Chondrocyte (in vitro differentiated cells): ENCODE measurements at regions not wholly inside any gene's neighbourhood (a gene's known extent, or its start where the extent isn't known, plus 50 kb on each side); places are given as distances from the start of the nearest gene placed in this dataset.
A peak's percentile ranks its signal among the peaks of the same experiment; 100 is the strongest.

Source experiments
- DNase-seq: peaks from one replicate; pipeline ENCODE4 v3.0.0; 2021; ENCODE audit warnings: mixed read lengths, low spot score
- H3K27ac Mint-ChIP-seq: one replicate; pipeline ENCODE4 v1.8.0; 2021; ENCODE audit warnings: mild to moderate bottlenecking, moderate library complexity, mixed read lengths; ENCODE audit not compliant: unreplicated experiment
- H3K27me3 Mint-ChIP-seq: 2 replicates; pipeline ENCODE4 v1.8.0; 2021; ENCODE audit warnings: low read depth, mixed read lengths
- H3K36me3 Mint-ChIP-seq: 2 replicates; pipeline ENCODE4 v1.8.0; 2021; ENCODE audit warnings: low read depth, mixed read lengths
- H3K4me1 Mint-ChIP-seq: 2 replicates; pipeline ENCODE4 v1.8.0; 2021; ENCODE audit warnings: low read depth, mild to moderate bottlenecking, mixed read lengths
- H3K4me3 Mint-ChIP-seq: one replicate; pipeline ENCODE4 v1.8.0; 2021; ENCODE audit warnings: mild to moderate bottlenecking, moderate library complexity, mixed read lengths; ENCODE audit not compliant: unreplicated experiment
- H3K9me3 Mint-ChIP-seq: 2 replicates; pipeline ENCODE4 v1.8.0; 2021; ENCODE audit warnings: low read depth, mixed read lengths
- TF ChIP-seq, protein P1 (sequence below): fragments of 200-600 bp; sonication (generic); IDR thresholded peaks from 2 replicates; pipeline ENCODE4 v1.5.0; 2021; ENCODE audit warnings: antibody characterized with exemption, mild to moderate bottlenecking, moderate library complexity

- TF ChIP-seq, protein P1, sequence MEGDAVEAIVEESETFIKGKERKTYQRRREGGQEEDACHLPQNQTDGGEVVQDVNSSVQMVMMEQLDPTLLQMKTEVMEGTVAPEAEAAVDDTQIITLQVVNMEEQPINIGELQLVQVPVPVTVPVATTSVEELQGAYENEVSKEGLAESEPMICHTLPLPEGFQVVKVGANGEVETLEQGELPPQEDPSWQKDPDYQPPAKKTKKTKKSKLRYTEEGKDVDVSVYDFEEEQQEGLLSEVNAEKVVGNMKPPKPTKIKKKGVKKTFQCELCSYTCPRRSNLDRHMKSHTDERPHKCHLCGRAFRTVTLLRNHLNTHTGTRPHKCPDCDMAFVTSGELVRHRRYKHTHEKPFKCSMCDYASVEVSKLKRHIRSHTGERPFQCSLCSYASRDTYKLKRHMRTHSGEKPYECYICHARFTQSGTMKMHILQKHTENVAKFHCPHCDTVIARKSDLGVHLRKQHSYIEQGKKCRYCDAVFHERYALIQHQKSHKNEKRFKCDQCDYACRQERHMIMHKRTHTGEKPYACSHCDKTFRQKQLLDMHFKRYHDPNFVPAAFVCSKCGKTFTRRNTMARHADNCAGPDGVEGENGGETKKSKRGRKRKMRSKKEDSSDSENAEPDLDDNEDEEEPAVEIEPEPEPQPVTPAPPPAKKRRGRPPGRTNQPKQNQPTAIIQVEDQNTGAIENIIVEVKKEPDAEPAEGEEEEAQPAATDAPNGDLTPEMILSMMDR = no peak
- H3K27ac Mint-ChIP-seq = no peak overlapping the region
- no peaks in the 10 kb centered on the region for H3K27me3 Mint-ChIP-seq
- no peak overlapping the region for H3K4me3 Mint-ChIP-seq
- H3K36me3 Mint-ChIP-seq = no peaks in the 10 kb centered on the region
- no peak for DNase-seq
- H3K9me3 Mint-ChIP-seq = peaks cover 5% of the 10 kb centered on the region
- peaks cover 7% of the 10 kb centered on the region for H3K4me1 Mint-ChIP-seq
Observed at GRCh38 chr13:47829690-47830089, 171.4 kb downstream of the SUCLA2 start.

DNA sequence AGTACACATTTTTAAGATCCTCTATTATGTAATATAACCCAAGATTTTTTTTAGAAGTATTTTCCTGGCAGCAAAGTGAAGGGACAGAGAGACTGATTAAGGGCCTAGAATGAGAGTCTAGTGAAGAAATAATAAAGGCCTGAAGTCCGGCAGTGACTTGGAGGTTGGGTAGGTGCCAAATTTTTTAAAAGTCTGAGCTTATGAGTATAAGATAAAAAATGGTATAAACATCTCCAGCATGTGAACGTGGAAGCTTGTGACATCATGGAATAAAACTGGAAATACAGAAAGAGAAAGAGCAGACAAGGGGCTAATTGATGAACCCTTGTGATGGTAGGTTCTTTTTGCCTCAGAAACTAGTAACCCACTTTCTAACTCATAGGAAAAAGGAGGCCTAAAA, 174.6 kb downstream of the SUCLA2 start:
- Mint-ChIP-seq H3K27ac (peak overlapping the region; percentile 52), H3K27me3 (no peaks in the 10 kb centered on the region), H3K9me3 (peaks cover 8% of the 10 kb centered on the region), H3K36me3 (no peaks in the 10 kb centered on the region), H3K4me1 (peaks cover 7% of the 10 kb centered on the region), H3K4me3 (no peak overlapping the region)
- TF ChIP-seq, protein P1 = no peak
- no peak for DNase-seq

DNA sequence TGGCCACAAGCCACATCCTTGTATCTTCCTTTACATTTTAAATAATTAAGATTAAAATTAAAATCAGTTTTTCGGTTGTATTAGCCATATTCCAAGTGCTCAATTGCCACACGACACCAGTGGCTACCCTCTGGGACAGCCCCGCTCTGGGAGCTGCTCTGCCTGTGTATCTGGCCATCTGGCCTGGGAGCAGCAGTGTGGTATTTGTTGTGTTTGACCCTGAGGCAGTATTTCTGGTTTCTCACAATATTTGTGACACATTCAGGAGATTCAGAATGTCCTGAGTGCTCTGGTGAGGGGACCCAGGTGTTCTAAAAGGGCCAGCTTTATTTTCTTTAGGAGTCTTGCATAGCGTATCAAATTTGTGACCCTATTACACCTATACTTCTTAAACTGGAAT, 179.0 kb downstream of the SUCLA2 start:
- no peak overlapping the region for H3K4me3 Mint-ChIP-seq
- H3K27me3 Mint-ChIP-seq = peaks cover 2% of the 10 kb centered on the region
- no peaks in the 10 kb centered on the region for H3K36me3 Mint-ChIP-seq
- peaks cover 7% of the 10 kb centered on the region for H3K4me1 Mint-ChIP-seq
- H3K9me3 Mint-ChIP-seq = peaks cover 8% of the 10 kb centered on the region
- DNase-seq = no peak
- H3K27ac Mint-ChIP-seq = no peak overlapping the region
- TF ChIP-seq, protein P1 = no peak

GRCh38 chr13:47816831-47817230, 184.2 kb downstream of the SUCLA2 start:
- Mint-ChIP-seq H3K4me3 (no peak overlapping the region), H3K36me3 (no peaks in the 10 kb centered on the region), H3K9me3 (no peaks in the 10 kb centered on the region), H3K4me1 (no peaks in the 10 kb centered on the region), H3K27ac (no peak overlapping the region), H3K27me3 (peaks cover 2% of the 10 kb centered on the region)
- DNase-seq = no peak
- TF ChIP-seq, protein P1 = no peak

- H3K27ac Mint-ChIP-seq = no peak overlapping the region
- H3K27me3 Mint-ChIP-seq = peaks cover 5% of the 10 kb centered on the region
- H3K36me3 Mint-ChIP-seq = no peaks in the 10 kb centered on the region
- no peak overlapping the region for H3K4me3 Mint-ChIP-seq
- no peak for DNase-seq
- no peaks in the 10 kb centered on the region for H3K4me1 Mint-ChIP-seq
- TF ChIP-seq, protein P1 = no peak
- no peaks in the 10 kb centered on the region for H3K9me3 Mint-ChIP-seq
Observed at GRCh38 chr13:47813718-47814117, 187.4 kb downstream of the SUCLA2 start.
